ENCODE measurements at regions not wholly inside any gene's neighbourhood (a gene's known extent, or its start where the extent isn't known, plus 50 kb on each side); places are given as distances from the start of the nearest gene placed in this dataset.

DNA sequence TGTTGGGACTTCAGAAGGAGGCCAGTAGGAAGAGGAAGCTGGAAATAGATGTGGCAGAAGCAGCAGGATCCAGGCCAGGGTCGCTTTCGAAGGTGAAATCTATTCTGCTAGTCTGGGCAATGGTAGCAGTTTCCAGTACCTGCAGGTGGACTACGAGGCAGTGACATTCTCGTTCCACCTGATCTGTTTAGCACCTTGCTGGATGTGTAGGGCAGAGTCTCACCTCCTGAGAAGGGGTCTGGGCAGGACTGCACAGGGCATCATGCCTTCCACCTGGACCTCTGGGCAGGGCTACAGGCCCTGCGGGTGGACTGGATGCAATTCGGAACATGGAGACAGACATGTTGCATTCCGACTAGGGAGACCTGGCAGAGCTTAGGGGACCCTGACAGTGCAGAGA is 254.8 kb upstream of the ZNF32 start:
- no peak for DNase-seq (ENCODE audit: low read depth in 2 of 2)

DNA sequence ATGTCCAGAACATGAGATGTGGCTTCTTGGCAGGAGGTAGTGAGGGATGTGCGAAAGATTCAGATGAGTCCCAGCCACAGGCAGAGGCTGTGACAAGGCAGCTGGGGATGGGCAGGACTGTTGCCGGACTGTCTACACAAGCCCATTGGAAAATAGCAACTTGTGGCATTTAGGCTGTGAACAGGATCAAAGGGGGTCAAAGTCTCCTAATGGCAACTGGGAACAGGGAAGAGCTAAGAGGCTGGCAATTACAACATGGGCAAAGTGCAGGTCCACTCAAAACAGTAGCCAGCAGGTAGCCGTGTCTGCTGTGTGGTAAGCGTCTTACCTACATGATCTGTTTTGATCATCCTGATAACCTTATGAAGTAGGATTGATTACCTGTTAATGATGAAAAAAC is 254.2 kb upstream of the ZNF32 start:
- DNase-seq (ENCODE audit: low read depth in 2 of 2) = no peak

DNA sequence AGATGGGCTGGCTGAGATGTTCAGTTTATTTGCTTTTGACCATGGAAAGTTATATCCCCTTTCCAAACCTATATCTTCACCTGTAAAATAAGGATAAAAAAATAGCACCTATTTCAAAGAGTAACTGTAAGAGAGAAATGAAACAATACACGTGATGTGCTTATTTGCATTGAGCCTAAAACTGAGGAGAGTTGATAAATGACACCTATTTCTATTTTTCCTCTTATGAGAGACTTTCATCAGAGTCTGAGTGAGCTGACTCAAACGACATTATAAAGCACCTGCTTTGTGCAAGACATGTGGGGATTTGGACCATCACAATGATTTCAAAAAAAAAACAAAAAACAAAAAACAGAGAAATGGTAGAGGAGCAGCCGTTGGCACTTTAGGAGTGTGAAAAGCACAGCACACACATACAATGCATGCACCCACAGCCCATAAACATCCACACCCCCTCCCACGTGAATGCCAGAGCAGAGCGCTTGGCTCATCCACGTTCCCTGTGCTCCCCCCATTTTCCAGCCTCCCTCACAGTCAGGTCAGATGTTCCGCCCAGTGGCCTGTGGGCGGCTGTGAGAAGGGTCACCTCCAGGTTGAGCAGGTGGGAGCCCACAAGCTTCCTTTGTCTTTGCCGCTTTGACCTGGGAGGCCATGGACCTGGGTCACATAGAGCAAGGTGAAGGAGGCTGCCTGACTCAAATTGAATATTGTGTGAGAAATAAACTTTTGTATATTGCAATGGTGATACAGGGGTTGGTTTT is 253.2 kb upstream of the ZNF32 start:
- no peak for DNase-seq (ENCODE audit: low read depth in 2 of 2)

DNA sequence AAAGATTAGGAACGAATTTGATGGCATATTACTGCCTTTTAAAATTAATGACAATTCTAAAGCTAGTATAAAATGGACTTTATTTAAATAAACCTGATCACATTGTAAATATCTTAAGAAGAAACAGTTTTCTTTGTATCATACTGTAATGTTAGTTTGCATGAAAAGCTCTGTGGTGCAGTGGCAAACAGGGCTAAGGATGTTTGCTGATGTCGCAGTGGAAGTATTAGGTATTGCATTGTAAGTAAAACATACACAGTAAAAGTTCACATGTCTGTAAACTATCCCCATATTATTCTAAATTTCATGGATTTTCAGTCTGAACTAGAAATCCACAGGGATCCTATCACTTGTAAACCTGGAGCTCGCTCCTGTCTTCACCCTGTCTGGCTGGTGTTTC is 252.6 kb upstream of the ZNF32 start:
- no peak for DNase-seq (ENCODE audit: low read depth in 2 of 2)

DNA sequence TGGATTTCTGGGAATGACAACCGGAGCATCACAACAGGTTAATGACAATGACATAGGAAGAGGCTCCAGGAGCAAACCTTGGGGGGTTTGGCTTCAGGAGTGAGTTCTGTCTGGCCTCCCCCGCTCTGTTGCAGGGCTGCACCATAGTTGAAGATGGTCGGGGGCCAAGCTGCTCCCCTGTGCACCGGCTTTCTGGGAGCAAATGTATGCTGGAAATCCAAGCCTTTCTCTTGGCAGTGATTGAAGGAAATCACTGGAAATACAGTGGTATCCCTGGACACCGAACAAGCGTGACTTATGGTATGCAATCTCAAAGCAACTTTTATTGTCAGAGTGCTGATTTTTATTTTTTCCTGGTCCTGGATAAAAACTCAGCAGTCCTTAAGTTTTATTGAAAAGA is 251.9 kb upstream of the ZNF32 start:
- DNase-seq (ENCODE audit: low read depth in 2 of 2) = no peak

DNA sequence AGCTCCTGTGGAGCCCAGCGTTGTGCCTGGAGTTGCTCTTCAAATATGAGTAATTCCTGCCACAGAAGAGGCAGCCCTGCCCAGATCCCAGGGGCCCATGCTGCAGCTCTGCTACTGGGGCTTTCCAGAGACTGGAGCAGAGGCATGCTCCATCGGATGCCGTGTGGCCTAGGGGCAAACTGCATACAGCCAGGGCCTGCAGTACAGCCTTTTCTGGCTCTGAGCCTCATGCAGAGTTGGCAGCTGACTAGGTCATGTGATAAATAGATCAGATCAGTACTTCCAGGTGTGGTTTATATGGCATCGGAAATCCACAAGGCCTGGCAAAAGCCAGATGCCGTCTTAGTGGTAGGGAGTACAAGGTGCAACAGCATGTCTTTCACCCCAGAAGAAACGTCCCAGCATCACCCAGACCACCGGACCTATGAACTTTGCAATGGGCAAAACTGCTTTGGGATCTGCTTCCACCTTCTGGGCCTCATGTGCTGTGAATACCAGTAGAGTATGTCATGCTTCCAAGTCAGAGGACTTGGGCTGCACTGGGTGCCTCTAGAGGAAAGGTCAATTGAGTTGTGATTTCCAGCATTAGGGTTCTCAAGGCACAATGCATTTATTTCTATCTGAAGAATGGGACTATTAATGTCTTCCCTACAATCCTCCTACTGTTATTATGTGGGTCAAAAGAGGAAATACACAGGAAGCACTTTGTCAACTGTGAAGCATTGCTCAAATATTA is 250.7 kb upstream of the ZNF32 start:
- no peak for DNase-seq (ENCODE audit: low read depth in 2 of 2)

DNA sequence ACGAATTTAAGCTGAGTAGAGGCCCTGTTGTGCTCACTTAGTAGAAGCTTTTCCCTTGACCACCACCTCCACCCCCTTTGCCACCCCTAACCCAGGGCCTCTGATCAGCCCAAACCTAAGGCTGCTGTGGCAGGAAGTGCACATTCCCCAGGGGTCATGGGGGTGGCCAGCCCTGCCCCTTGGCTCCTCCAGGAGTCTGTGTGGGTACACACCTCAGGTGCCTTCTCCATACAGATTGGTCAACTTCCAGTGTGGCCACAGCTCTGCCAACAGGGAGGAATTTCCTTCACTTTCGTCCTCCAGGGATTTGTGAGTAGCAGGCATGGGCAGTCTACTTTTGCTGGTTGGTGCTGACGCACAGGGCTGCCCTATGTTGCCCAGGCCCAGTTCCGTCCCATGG is 249.9 kb upstream of the ZNF32 start:
- no peak for DNase-seq (ENCODE audit: low read depth in 2 of 2)

DNA sequence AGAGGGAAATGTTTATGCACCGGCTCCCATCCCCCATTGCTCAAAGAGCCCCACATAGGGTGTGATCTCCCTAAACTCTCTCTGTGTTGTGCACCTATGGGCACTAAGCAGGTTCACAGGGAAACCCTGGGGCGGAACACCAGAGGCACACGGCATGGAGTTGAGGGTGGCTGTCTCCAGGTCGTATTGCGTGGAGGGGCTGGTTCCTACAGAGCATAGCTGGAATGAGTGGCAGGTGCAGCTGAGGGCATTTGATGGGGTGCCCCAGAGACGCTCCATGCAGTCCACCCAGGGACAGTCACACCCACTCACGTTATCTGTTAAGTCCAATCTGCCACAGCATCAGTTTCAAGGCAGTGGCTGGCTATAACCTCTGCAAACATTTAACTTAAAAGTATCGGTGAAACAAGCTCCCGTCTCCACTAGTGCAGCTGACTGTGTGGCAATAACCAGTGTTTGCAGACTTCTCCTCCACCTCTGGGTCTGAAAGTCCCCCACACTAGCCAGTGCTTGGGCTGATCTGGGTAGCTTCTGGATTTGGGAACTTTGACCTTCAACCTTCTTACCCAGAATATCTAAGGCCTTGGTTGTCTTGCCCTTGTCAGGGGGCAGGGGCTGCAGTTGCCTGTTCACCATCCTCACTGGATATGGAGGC is 249.2 kb upstream of the ZNF32 start:
- DNase-seq (ENCODE audit: low read depth in 2 of 2) = no peak

DNA sequence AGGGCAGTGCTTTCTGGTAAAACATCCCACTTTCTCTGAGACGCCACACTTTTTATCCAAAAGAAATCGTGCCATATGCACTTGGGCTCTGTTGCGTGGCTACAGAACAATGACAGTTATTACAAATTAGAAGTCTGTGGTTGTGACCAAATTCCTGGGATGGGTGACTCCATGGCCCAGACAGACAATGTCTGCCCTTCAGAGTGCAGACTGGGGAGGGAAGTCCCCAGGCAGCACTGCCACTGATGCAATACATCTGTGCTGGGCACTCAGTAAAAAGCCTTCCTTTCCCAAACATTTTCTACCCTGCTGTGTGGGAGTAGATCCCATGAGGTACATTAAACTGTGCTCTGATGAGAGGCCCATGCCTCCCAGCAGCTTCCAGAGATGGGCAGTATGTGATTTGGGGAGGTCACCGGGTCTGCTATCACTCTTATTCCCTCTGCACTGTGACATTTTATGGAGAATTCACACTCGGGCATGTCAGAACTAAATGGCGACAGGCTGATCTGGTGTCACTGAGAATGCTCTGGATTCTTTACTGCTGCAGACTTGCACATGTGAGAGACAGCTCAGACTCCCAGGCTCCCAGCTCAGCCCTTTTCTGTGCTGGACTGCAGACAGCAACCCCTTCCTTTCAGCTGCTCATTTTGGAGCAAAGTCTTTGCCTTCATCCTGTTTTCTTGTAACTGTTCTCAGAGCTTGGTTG is 243.5 kb upstream of the ZNF32 start:
- DNase-seq (ENCODE audit: low read depth in 2 of 2) = no peak

DNA sequence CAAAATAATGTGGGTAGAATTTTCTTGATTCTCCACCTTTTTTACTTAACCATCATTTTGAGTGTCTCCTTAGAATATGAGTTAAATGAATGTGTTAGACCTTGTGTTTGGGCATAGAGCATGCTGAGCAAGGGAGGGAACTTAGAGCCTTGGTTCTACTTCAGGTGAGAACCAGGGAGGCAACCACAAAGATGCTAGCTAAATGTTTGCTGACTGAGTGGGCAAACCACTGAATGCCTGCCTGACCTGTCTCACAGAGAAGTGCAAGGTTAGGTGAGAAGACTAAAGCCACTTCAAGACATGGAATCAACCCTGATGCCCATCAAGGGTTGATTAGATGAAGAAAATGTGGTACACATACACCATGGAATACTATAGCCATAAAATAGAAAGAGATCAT is 242.6 kb upstream of the ZNF32 start:
- no peak for DNase-seq (ENCODE audit: low read depth in 2 of 2)

DNA sequence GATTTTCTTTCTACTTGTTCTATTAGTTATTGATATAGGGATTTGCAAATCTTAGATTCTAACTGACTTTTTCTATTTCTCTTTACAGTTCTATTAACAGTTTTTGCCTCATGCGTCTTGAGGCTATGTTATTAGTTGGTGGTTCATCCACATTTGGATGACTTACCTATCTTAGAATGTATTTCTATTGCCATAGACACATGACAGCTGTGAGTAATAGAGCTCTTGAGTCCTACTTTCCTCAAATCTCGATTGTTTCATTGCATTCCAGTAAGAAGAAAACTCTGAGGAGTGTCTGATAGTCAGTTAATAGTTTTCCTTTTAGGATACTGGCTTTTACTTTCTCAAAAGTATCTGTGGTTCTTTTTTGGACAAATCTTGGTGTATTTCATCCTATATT is 241.4 kb upstream of the ZNF32 start:
- DNase-seq (ENCODE audit: low read depth in 2 of 2) = no peak

DNA sequence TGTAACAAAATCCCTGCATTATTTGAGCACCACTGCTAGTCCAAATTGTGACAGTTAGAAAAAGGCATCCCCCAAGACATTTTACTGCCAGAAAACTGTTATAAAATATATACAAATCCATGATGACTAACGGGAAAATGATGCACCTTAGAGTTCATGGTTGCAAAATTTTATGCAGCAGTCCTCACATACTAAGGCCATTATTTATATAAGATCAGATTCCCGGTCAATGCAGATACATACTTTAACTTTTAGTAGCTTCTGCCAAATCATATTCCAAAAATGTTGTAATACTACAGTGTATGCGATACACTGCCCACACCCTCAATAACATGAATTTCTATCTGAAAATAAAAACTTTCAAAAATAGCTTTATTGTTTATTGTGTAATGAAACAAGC is 239.9 kb upstream of the ZNF32 start:
- no peak for DNase-seq (ENCODE audit: low read depth in 2 of 2)

DNA sequence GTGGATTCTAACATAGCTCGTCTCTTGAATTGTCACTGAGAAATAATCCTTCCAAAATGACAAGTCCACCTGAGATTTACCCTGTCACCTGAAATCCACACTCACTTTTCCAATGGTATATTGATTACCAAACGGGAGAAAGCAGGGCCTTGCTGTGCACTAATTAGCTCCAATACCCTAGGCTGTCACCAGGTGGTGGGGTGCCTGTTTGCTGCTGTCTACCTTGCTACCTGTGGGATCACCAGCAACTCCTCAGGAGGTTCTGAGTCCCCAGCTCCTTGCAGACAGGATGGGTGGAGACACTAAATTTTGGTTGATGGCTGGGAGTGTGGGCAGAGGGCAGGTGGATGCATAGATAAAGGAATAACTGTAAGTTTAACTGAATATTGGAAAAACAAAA is 237.2 kb upstream of the ZNF32 start:
- DNase-seq (ENCODE audit: low read depth in 2 of 2) = no peak

DNA sequence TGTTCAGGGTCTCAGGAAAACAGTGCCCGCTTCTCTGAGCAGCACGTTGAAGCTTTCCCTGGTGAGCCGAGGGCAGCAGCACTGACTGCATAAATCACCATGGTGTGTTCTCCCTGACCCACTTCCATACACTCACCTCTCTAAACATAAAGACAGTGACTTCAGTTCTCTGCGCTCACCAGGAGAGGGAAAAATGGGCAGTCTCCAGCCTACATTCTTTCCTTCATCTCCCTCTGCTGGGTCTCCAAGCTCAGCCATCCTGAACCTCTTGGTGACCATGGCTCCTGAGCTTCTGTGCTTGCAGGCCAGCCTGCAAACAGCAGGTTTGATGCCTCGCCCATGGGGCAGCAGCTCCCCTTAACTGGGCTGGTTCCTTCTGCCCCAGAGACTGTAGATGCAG is 236.6 kb upstream of the ZNF32 start:
- DNase-seq (ENCODE audit: low read depth in 2 of 2) = no peak

DNA sequence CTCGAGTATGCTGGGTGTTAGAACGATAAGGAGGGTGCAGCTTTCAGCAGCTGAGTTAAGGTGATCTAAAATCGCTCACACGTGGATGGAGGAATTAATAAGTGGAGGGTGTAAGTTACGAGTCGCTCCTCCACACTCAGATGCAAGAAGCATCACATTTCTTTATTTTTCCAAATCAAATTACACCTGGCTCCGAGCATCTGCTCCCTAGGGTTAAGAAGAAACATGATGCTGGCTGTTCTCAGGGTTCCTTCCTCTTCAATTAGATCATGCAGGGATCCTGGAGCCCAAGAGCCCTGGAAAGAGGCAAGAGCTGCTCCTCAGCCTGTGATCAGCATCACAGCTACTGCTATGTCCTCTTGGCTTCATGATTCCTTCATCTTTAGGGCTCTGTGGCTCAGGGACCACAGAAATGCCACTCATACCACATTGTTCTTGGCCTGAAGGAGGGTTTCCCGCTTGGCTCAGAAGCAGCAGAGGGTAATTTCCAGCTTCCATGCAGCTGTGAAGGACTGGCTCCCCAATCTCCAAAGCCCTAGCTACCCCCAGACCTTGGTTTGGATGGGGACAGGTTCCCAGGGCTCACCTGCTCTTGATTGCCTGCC is 235.9 kb upstream of the ZNF32 start:
- DNase-seq (ENCODE audit: low read depth in 2 of 2) = no peak

DNA sequence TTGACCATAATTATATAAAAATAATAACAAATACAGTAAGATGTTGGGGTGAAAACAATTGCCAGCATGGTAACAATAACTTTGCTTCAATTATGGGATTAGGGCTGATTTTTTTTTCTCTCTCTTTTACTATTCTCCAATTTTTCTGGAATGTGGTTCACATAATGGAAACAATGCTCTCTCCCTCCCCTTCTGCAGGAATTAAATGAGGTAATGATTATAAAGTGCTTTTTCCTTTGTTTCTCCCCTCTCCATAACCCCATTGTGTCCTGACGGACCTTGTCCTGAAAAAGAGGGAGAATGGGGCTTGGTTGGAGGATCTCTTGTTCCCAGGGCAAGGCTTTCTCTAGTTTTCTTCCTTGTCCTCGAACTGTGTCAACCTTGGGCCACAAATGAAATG is 234.0 kb upstream of the ZNF32 start:
- DNase-seq (ENCODE audit: low read depth in 2 of 2) = no peak

DNA sequence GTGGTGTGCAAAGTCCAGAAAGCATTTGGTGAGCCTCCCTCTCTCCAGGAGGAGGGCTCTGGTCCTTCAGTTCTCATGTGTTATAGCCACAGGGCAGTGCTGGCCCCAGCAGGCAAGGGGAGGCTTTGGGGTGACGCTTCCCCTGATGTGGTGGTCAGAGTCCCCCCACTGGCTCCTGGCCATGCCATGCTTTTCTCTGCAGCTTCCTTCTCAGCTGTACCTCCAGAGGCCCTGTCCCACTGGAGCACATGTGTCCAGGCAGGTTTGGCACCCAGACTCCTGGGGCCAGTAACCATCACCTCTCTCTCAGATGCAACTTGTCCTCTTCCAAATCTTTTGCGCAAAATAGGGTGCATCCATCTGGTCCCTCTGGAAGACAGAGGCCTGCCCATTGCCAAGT is 233.0 kb upstream of the ZNF32 start:
- no peak for DNase-seq (ENCODE audit: low read depth in 2 of 2)

DNA sequence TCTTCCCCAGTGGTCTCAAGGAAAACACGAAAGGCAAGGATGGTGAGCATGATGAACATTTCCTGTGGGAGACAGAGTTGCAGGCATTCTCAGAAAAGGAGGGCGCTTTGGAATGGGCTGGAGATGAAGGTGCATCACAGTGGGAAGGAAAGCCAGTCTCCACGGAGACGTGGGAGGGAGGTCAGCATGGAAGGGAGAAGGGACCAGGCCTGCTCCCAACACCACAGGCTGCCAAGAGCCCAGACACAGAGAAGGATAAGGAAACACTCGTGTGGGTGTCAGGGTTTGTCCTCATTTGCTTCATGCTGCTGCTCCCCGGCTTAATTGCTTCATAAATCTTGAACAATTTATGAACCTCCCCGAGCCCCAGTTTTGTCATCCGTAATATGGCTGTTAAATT is 231.5 kb upstream of the ZNF32 start:
- no peak for DNase-seq (ENCODE audit: low read depth in 2 of 2)

DNA sequence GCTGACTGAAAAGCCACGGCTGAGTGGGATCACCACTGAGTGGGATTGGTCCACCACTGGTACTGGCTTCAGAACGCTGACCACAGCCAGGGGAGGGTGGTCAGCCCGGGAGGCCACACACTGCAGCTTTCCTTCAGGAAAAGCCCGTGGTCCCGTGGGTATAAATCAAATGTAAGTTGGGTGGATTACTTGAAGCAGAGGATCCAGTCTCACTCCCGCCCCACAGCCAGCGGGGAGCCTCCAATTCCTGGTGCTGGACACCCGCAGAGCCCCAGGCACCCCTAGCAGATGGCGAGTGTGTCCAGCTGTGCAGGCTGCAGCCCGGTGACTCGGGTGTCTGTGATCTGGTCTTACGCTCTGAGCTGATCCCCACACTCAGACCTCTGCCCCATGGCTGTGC is 231.1 kb upstream of the ZNF32 start:
- no peak for DNase-seq (ENCODE audit: low read depth in 2 of 2)

DNA sequence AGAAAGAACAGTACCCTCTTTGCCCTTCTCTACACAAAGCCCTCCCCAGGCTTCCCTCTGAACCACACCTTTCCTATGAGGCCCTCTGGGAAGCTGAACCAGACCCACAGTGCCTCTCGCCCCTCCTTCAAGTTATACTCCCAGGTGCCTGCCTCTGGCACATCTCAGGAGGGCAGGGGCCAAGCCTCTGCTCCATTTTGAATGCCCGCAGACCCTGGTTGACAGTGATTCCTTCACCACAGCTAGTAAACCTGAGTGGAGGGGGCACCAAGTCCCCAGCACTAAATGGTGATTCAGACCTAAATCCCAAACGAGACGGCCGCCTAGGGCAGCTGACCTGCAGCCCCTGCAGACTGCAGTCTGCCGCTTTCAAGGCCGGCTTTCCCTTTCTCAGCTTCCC is 230.5 kb upstream of the ZNF32 start:
- DNase-seq (ENCODE audit: low read depth in 2 of 2) = no peak

DNA sequence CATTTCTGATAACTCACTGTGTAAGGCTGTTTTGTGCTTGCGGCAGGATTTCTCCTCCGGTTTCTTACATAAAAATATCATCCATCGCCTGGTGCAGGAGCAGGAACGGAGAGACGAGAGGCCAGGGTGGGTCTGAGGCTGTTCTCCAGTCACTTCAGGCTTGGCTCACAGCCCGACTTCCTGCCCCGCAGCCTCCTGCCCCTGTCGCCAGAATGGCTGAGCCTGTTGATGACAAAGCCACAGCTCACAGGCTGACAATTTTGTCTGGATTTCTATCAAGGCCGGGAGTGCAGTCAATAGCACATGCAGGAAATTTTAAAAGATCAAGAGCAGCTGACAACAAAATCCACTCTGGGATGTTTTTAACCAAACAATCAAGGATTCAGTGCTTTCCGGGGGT is 229.7 kb upstream of the ZNF32 start:
- no peak for DNase-seq (ENCODE audit: low read depth in 2 of 2)

DNA sequence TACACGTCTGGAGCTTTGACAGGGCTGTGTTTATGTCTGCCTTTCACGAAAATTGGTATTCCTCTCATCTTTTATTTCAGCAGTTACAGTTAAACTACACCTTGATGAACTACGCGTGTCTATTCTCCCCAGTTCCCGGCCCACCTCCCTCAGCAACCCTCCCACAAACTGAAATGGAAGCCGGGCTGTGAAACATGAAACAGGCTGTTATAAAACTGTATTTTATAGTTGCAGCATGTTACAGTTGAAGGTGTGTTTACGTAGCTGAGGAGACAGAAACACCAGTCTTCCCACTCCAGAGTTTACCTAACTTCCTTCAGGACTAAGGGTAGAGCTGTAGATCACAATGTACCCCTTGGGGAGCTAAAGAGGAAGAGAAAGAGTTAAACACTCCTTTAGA is 228.3 kb upstream of the ZNF32 start:
- DNase-seq (ENCODE audit: low read depth in 2 of 2) = no peak
